GM12878 (cell line): ENCODE measurements at regions not wholly inside any gene's neighbourhood (a gene's known extent, or its start where the extent isn't known, plus 50 kb on each side); places are given as distances from the start of the nearest gene placed in this dataset.

Experiments used
- ATAC-seq: fragments of 200-7000 bp; cut with Tn5 transposase; 3 replicates; pipeline ENCODE4 v1.9.1; 2020; ENCODE audit warnings: mild to moderate bottlenecking, moderate library complexity
- BruUV-seq: library from RNA; stranded (reverse); fragments of 400-500 nt; replicated peaks from 2 replicates; lab custom pipeline; 2021; lab: Mats Ljungman, UMichigan
- CTCF ChIA-PET: fragments of 300-600 bp; sonication (Branson Sonifier 250); formaldehyde crosslinking; extraction: SDS; loops from one replicate; lab custom pipeline; 2021; ENCODE audit warnings: inconsistent platforms; lab: Yijun Ruan, JAX
- POLR2A ChIA-PET: fragments of 350-600 bp; formaldehyde crosslinking; extraction: SDS; loops from one replicate; lab custom pipeline; 2021; ENCODE audit warnings: inconsistent platforms; lab: Charles Lee
- RAD21 ChIA-PET: fragments of 300-600 bp; sonication (Branson Sonifier 250); formaldehyde crosslinking; loops from one replicate; lab custom pipeline; 2023; ENCODE audit warnings: antibody characterized with exemption; ENCODE audit not compliant: unreplicated experiment; lab: Charles Lee
- SMC1A ChIA-PET: fragments of 300-600 bp; sonication (Branson Sonifier 250); formaldehyde crosslinking; loops from one replicate; lab custom pipeline; 2023; ENCODE audit not compliant: unreplicated experiment, uncharacterized antibody; lab: Charles Lee
- DNase-seq: peaks from one replicate; pipeline ENCODE4 v3.0.0-alpha.2; 2011; ENCODE audit warnings: low read depth, low spot score
- FAIRE-seq: peaks from 3 replicates; lab custom pipeline; 2011; peaks lifted over from hg19 to GRCh38; lab: Jason Lieb, UNC
- H2AFZ ChIP-seq: 2 replicates; pipeline ENCODE4 v1.6.0; 2011; ENCODE audit warnings: low read depth, low read length, control low read depth; ENCODE audit not compliant: control insufficient read depth
- H3K27ac ChIP-seq: 2 replicates; pipeline ENCODE4 v1.5.1; 2011; ENCODE audit warnings: control low read depth; ENCODE audit not compliant: control insufficient read depth, insufficient read depth
- H3K27me3 ChIP-seq, 2 experiments: replicated peaks in 1 of 2; 2 replicates each; pipeline versions ENCODE4 v1.6.0 to v1.6.1; 2011; ENCODE audit warnings: low read length in 1 of 2; ENCODE audit not compliant: control insufficient read depth in 2 of 2, insufficient read depth in 2 of 2
- H3K36me3 ChIP-seq, 2 experiments: 2 replicates each; pipeline ENCODE4 v1.5.1; 2011; ENCODE audit warnings: low read length in 1 of 2; ENCODE audit not compliant: control insufficient read depth in 2 of 2, insufficient read depth in 2 of 2
- H3K4me1 ChIP-seq: 2 replicates; pipeline ENCODE4 v1.6.1; 2011; ENCODE audit warnings: mild to moderate bottlenecking, low read length, moderate library complexity, mixed read lengths; ENCODE audit not compliant: control insufficient read depth, insufficient read depth
- H3K4me2 ChIP-seq: 2 replicates; pipeline ENCODE4 v1.6.0; 2011; ENCODE audit warnings: control low read depth; ENCODE audit not compliant: control insufficient read depth, insufficient read depth
- H3K4me3 ChIP-seq: fragments of 200-600 bp; sonication (generic); 2 replicates; pipeline ENCODE4 v1.5.1; 2016
- H3K79me2 ChIP-seq: 2 replicates; pipeline ENCODE4 v1.6.0; 2011; ENCODE audit warnings: low read length; ENCODE audit not compliant: control insufficient read depth, insufficient read depth
- H3K9ac ChIP-seq: 2 replicates; pipeline ENCODE4 v1.8.0; 2011; ENCODE audit warnings: low read length, control low read depth, mixed read lengths; ENCODE audit not compliant: control insufficient read depth, insufficient read depth
- H3K9me3 ChIP-seq: replicated peaks from 3 replicates; pipeline ENCODE4 v1.5.1; 2011; ENCODE audit warnings: mild to moderate bottlenecking, low read length; ENCODE audit not compliant: control insufficient read depth, insufficient read depth
- H4K20me1 ChIP-seq: 2 replicates; pipeline ENCODE4 v1.6.0; 2011; ENCODE audit not compliant: control insufficient read depth, insufficient read depth
- CBX3 ChIP-seq: fragments of 200-600 bp; sonication (generic); IDR thresholded peaks from 2 replicates; pipeline ENCODE4 v1.6.1; 2016; ENCODE audit warnings: low read depth, borderline replicate concordance
- EZH2 ChIP-seq: IDR thresholded peaks from 2 replicates; pipeline ENCODE4 v1.6.1; 2012; ENCODE audit warnings: low read depth, mild to moderate bottlenecking, control low read depth, inconsistent platforms, low read length, borderline replicate concordance; ENCODE audit not compliant: control insufficient read depth
- POU2F2 ChIP-seq: IDR thresholded peaks from 3 replicates; pipeline ENCODE4 v1.6.1; 2011; ENCODE audit warnings: low read depth, mild to moderate bottlenecking, low read length, borderline replicate concordance
- SMAD1 ChIP-seq: fragments of 450-650 bp; IDR thresholded peaks from 2 replicates; pipeline ENCODE4 v1.6.1; 2018; ENCODE audit warnings: mild to moderate bottlenecking, low read depth; ENCODE audit not compliant: partially characterized antibody
- SPI1 ChIP-seq: IDR thresholded peaks from 2 replicates; pipeline ENCODE4 v1.6.1; 2011; ENCODE audit warnings: low read depth, mild to moderate bottlenecking, low read length, moderate library complexity, borderline replicate concordance; ENCODE audit not compliant: insufficient read depth
- ZNF24 ChIP-seq: fragments of 450-650 bp; IDR thresholded peaks from 2 replicates; pipeline ENCODE4 v1.6.1; 2017; ENCODE audit warnings: antibody characterized with exemption, mild to moderate bottlenecking
- WGBS: methylation state at CpG from one replicate; pipeline ENCODE4 v1.1.6; 2016; ENCODE audit warnings: low lambda C conversion rate; ENCODE audit not compliant: insufficient replicate concordance, insufficient coverage; ENCODE audit errors: missing lambda C conversion rate; 5-methylcytosine and 5-hydroxymethylcytosine counted together
- in situ Hi-C: fragments of 300-500 bp; cut with MboI; formaldehyde crosslinking; loops from 9 replicates; pipeline ENCODE4 v1.14.3; 2018; ENCODE audit warnings: mixed read lengths
- intact Hi-C: fragments of 100-400 bp; cut with micrococcal nuclease; formaldehyde crosslinking; loops from one replicate; pipeline ENCODE4 v1.14.2; 2022; ENCODE audit not compliant: unreplicated experiment
- TF ChIP-seq, protein P1 (sequence below): fragments of 150-350 bp; IDR thresholded peaks from 2 replicates; pipeline ENCODE4 v1.6.1; 2014; ENCODE audit warnings: mild to moderate bottlenecking, low read depth, low read length
- TF ChIP-seq, protein P2 (sequence below): IDR thresholded peaks from 2 replicates; pipeline ENCODE4 v1.6.1; 2012; ENCODE audit warnings: low read depth, low read length, improper control_type of control experiment
- TF ChIP-seq, protein P3 (sequence below): fragments of 450-650 bp; IDR thresholded peaks from 2 replicates; pipeline ENCODE4 v1.6.1; 2016; ENCODE audit warnings: mild to moderate bottlenecking, moderate library complexity, borderline replicate concordance

DNA sequence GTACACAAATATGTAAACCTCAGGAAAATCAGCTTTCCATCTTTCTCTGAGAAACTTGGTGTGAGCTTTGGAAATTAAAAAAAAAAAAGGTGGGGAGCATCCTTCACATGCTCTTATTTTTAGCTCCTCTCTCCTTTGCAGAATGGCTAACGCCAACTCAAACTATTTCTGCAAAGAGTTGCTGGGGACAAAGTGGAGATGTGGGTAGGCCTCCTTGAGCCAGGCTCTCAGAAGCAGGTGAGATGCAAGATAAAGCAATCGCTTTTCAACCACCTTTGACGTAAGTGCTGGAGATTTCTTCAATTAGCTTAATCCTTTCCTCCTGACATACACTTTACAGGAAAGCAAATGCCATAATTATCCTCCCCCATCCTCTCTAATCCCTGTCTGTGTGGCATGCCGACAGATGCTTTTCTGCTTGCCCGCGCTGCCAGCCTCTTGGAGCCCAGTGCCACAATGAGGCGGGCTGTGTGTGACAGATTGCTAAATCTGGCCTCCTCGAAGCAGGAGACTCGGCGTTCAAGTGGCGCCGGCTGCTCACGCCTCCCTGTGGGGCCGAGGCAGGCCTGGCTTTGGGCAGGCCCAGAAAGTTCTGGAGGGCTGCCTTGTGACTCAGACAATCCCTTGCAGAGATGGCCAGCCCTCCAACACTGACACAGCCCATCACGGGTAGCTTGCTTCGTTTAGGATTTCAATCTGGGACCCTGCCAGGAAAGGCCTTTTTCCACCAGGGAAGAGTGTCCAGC lies 64.9 kb upstream of the SOD3 start (continued):
- TF ChIP-seq, protein P1, sequence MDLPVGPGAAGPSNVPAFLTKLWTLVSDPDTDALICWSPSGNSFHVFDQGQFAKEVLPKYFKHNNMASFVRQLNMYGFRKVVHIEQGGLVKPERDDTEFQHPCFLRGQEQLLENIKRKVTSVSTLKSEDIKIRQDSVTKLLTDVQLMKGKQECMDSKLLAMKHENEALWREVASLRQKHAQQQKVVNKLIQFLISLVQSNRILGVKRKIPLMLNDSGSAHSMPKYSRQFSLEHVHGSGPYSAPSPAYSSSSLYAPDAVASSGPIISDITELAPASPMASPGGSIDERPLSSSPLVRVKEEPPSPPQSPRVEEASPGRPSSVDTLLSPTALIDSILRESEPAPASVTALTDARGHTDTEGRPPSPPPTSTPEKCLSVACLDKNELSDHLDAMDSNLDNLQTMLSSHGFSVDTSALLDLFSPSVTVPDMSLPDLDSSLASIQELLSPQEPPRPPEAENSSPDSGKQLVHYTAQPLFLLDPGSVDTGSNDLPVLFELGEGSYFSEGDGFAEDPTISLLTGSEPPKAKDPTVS = no peak
- TF ChIP-seq, protein P2, sequence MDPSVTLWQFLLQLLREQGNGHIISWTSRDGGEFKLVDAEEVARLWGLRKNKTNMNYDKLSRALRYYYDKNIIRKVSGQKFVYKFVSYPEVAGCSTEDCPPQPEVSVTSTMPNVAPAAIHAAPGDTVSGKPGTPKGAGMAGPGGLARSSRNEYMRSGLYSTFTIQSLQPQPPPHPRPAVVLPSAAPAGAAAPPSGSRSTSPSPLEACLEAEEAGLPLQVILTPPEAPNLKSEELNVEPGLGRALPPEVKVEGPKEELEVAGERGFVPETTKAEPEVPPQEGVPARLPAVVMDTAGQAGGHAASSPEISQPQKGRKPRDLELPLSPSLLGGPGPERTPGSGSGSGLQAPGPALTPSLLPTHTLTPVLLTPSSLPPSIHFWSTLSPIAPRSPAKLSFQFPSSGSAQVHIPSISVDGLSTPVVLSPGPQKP = no peak
- TF ChIP-seq EZH2 (no peak), SMAD1 (no peak), SPI1 (no peak), ZNF24 (no peak), CBX3 (no peak)

DNA sequence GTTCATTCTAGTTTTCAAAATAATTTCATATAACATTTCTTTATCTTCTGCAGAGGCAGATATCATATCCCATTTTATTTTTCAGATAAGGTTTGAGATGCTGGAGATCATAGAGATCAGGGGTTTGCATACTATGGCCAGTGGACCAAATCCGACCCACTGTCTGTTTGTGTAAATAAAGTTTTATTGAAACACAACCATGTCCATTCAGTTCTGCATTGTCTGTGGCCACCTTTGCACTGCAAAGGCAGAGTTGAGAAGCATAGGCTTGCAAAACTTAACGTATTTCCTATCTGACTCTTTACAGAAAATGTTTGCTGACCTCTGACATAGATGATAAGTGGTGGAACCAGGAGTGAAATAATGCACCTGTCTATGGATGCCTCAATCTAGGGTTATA lies 63.9 kb upstream of the SOD3 start:
- no peaks in the 10 kb centered on the region for H3K9me3 ChIP-seq
- no peak overlapping the region for H3K4me3 ChIP-seq
- no peaks in the 10 kb centered on the region for H3K79me2 ChIP-seq
- no peak overlapping the region for H3K4me2 ChIP-seq
- ATAC-seq (no peak), DNase-seq (no peak), FAIRE-seq (no peak)
- H3K36me3 ChIP-seq = no peaks in the 10 kb centered on the region
- TF ChIP-seq, protein P3, sequence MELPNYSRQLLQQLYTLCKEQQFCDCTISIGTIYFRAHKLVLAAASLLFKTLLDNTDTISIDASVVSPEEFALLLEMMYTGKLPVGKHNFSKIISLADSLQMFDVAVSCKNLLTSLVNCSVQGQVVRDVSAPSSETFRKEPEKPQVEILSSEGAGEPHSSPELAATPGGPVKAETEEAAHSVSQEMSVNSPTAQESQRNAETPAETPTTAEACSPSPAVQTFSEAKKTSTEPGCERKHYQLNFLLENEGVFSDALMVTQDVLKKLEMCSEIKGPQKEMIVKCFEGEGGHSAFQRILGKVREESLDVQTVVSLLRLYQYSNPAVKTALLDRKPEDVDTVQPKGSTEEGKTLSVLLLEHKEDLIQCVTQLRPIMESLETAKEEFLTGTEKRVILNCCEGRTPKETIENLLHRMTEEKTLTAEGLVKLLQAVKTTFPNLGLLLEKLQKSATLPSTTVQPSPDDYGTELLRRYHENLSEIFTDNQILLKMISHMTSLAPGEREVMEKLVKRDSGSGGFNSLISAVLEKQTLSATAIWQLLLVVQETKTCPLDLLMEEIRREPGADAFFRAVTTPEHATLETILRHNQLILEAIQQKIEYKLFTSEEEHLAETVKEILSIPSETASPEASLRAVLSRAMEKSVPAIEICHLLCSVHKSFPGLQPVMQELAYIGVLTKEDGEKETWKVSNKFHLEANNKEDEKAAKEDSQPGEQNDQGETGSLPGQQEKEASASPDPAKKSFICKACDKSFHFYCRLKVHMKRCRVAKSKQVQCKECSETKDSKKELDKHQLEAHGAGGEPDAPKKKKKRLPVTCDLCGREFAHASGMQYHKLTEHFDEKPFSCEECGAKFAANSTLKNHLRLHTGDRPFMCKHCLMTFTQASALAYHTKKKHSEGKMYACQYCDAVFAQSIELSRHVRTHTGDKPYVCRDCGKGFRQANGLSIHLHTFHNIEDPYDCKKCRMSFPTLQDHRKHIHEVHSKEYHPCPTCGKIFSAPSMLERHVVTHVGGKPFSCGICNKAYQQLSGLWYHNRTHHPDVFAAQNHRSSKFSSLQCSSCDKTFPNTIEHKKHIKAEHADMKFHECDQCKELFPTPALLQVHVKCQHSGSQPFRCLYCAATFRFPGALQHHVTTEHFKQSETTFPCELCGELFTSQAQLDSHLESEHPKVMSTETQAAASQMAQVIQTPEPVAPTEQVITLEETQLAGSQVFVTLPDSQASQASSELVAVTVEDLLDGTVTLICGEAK = peak; percentile 51; the same call in 1 of the 2 replicates
- TF ChIP-seq POU2F2 = no peak
- no TSS peak for BruUV-seq
- ChIA-PET RAD21 (no interaction called here), POLR2A (no interaction called here), CTCF (no interaction called here), SMC1A (interaction anchor here (0.7 kb wide), 1 partner anchor 8 kb away, joined by 3 read pairs; no protein-coding TSS in a partner anchor)
- 16% methylated on average over 2 of the region's 2 CpGs for WGBS
- no peaks in the 10 kb centered on the region for H3K4me1 ChIP-seq
- no peak overlapping the region for H3K9ac ChIP-seq
- no peak overlapping the region for H3K27ac ChIP-seq
- in situ Hi-C loops (no loop called here), intact Hi-C loops (no loop called here)
- H4K20me1 ChIP-seq = no peaks in the 10 kb centered on the region
- H3K27me3 ChIP-seq = no peaks in the 10 kb centered on the region
- H2AFZ ChIP-seq = no peak overlapping the region
